ENCODE measurements at regions not wholly inside any gene's neighbourhood (a gene's known extent, or its start where the extent isn't known, plus 50 kb on each side); places are given as distances from the start of the nearest gene placed in this dataset.
"Not testable (repeated sequence)": the region's sequence is repeated elsewhere in the genome, so short reads cannot be mapped to it uniquely, and the experiment has no call there.

DNA sequence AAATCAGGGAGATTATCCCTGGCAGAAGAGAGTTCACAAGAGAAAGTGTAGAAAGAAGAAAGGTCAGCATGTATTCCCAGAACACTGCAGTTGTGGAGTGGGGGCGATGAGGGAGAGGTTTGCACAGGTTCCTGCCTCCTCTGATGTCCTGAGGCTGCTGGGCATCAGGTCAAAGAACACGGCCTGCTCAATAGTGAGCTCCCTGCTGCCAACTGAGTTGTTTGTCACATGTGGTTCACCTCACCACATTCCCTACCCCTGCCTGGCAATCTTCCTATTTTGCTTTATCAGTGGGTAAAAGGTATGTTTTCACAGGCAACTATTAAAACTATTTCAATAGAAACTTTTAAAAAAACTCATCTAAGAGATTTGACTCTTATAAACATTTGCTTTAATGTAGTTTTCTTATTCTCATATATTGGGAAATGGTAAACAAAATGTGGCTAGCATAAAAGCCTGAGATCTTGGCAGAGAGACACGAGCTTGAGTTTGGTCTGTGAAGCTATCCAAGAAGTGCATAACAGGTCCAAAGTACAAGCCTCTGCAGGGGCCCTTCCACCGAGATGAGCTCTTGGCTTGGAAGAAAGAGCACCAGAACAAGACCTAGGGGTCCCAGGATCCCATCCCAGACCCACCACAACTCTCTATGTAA lies 123.9 kb upstream of the SRD5A2 start:
- Mint-ChIP-seq H3K27ac (no peak overlapping the region), H3K9me3 (peaks cover 15 to 43% of the 10 kb centered on the region in 2 donors), H3K4me1 (no peaks in the 10 kb centered on the region), H3K27me3 (peaks cover 9% of the 10 kb centered on the region), H3K4me3 (no peak overlapping the region)
- DNase-seq, result no peak
- ATAC-seq, result no peak

DNA sequence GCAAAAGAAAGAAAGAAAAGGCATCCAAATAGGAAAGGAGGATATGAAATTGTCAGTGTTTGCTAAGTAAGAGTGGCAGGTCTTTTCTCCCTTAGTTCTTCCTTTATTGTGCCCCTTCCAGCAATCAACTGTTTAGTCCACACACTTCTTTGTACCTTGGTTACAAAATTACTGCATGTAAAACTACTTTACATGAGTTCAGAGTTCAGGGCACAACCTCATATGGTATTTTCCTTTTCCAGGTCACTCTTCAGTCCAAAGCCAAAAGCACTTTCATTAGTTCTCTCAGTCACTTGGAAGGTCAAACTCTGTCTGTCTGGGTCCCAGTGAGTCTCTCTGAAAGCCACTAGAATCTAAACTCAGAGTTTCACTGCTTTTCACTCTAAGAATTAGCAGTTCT lies 122.5 kb upstream of the SRD5A2 start:
- Mint-ChIP-seq H3K4me1 (no peaks in the 10 kb centered on the region), H3K4me3 (no peak overlapping the region), H3K9me3 (peaks cover 28 to 56% of the 10 kb centered on the region in 2 donors), H3K27me3 (peaks cover 9% of the 10 kb centered on the region), H3K27ac (no peak overlapping the region)
- ATAC-seq, result no peak
- no peak for DNase-seq

DNA sequence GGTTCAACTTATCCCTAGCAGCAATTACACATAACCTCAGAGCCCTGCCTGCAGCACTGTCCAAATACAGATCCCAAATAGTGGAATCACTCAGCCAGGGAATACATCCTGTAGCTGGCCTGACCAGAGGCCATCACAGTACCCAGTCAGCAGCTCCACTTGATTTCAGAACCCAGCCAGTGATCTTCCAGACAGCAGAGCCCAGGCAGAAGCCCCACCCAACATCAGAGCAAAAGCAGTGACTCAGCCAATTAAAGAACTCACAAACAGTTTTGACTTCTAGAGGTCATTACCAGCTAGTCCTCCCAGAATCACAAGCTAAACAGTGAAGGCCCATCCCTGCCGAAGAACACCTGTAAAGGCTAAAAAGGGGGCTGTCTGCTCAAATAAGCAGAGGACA lies 118.0 kb upstream of the SRD5A2 start:
- Mint-ChIP-seq H3K27me3 (peaks cover 5% of the 10 kb centered on the region), H3K27ac (no peak overlapping the region), H3K4me1 (no peaks in the 10 kb centered on the region), H3K4me3 (no peak overlapping the region), H3K9me3 (peaks cover 50 to 84% of the 10 kb centered on the region in 2 donors)
- ATAC-seq, result no peak
- DNase-seq, result no peak

DNA sequence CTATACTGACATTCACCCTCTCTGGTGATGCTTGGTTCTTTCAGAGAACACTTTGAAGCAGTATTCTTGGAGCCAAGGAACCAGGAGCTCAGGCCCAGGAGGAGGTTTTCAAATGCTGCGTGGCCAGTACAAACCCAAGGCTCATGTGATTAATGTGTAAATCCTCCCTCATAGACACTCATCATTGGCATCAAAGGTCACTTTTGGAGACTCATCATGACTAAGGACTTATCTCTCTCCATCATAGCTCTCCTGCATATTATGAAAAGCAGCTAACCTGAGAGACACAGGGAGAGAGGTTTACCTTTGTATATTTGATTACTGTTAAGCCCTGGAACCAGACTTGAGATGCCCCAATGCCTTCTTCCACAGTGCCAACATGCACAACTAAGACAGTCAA lies 115.3 kb upstream of the SRD5A2 start:
- no peak overlapping the region for H3K27ac Mint-ChIP-seq
- DNase-seq, result no peak
- ATAC-seq, result no peak
- no peaks in the 10 kb centered on the region for H3K27me3 Mint-ChIP-seq
- H3K4me3 Mint-ChIP-seq, result no peak overlapping the region
- H3K4me1 Mint-ChIP-seq, result no peaks in the 10 kb centered on the region
- H3K9me3 Mint-ChIP-seq, result peaks cover 51 to 80% of the 10 kb centered on the region in 2 donors

DNA sequence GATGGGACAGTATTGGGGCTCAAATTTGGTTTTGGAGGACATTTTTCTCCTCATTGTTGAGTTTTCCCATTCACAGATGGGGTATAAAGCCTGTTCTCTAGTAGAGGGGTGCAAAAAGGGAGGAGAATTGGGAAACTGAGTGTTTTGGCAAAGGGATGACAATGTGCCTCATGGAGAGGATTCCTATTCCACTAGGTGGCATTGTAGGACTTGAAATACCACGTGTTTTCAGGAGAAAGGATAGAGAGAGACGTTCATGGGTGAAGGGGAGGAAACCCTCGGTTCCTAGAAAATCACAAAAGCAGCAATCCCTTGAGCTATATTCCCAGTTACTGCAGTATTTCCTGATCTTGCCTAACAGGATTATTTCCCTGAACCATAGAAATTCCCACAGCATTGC lies 113.7 kb upstream of the SRD5A2 start:
- Mint-ChIP-seq H3K4me1 (no peaks in the 10 kb centered on the region), H3K4me3 (no peak overlapping the region), H3K9me3 (peaks cover 44 to 65% of the 10 kb centered on the region in 2 donors), H3K27me3 (no peaks in the 10 kb centered on the region), H3K27ac (no peak overlapping the region)
- DNase-seq (no peak), ATAC-seq (no peak)

DNA sequence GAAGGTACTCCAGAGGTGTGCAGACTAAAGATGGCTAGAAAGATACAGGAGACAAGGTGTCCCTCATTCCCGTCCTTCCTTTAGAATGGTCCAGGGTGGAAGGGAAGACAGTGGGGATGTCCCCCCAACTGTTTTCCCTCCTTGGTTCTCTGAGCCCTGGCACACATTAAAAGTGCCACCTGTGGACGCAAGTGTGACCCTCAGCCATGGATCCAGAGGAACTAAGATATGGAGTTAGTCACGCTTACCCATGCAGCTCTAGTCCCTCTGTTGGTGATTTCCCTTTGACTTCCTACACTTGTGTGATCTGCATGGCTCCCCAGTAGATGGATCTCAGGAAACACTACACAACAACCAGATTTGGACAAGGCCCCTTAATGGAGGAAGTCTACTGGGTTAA lies 113.1 kb upstream of the SRD5A2 start:
- no peak for ATAC-seq
- H3K27me3 Mint-ChIP-seq, result no peaks in the 10 kb centered on the region
- H3K27ac Mint-ChIP-seq, result no peak overlapping the region
- H3K4me1 Mint-ChIP-seq, result no peaks in the 10 kb centered on the region
- peaks cover 42 to 64% of the 10 kb centered on the region in 2 donors for H3K9me3 Mint-ChIP-seq
- no peak for DNase-seq
- H3K4me3 Mint-ChIP-seq, result no peak overlapping the region

DNA sequence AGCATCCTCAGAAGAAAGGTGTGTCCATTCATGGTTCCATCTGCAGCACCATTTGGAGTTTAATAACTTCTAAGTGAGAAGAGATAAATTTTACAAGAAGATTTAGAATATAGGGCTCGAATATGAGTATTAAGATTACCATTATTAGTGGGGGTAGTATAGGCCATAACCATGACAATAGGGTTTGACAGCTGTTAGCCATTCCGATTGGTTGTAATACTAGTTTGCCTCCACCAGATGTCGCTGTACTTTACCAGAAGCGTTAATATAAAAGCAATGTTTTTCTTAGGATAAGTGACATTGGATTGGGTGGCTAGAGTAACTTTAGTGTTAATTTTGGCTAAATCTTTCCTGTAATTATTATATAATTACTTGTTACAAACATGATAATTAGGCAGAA lies 107.5 kb upstream of the SRD5A2 start:
- no peak for ATAC-seq
- no peaks in the 10 kb centered on the region for H3K4me1 Mint-ChIP-seq
- peaks cover 23 to 39% of the 10 kb centered on the region in 2 donors for H3K9me3 Mint-ChIP-seq
- H3K4me3 Mint-ChIP-seq, result no peak overlapping the region
- H3K27ac Mint-ChIP-seq, result no peak overlapping the region
- no peak for DNase-seq
- peaks cover 12% of the 10 kb centered on the region for H3K27me3 Mint-ChIP-seq

DNA sequence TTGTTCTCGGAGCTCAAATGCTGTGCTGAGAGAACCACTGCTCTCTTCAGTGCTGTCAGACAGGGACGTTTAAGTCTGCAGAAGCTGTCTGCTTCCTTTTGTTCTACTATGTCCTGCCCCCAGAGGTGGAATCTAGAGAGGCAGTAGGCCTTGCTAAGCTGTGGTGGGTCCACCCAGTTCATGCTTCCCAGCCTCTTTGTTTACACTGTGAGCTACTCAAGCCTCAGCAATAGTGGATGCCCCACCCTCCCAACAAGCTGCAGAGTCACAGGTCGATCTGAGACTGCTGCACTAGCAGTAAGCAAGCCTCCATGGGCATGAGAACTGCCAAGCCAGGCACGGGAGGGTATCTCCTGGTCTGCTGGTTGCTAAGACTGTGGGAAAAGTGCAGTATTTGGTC lies 102.8 kb upstream of the SRD5A2 start:
- DNase-seq, H3K4me1 Mint-ChIP-seq, H3K27ac Mint-ChIP-seq, ATAC-seq, H3K4me3 Mint-ChIP-seq: not testable (repeated sequence)
- Mint-ChIP-seq H3K27me3 (peaks cover 12% of the 10 kb centered on the region), H3K9me3 (peaks cover 30 to 56% of the 10 kb centered on the region in 2 donors)

DNA sequence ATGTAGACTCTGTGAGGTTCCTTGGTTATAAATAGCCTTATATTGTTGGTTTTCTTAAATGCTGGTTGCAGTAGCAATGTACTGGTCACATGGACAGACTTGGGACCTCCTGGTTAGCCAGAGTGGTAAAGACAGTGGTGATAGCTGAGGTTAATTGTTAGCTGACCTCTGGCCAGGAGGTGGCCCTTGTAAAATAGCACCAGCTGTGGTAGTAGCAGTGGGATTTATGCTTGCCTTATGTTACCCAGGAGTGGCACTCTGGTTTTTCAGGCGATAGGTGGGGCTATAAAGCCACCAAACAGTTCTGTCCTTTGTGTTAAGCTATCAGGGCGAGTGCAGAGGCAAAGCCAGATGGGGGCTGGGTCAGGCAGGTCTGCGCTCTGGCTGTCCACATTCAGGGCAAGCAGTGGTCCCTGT lies 94.8 kb upstream of the SRD5A2 start:
- no peak overlapping the region for H3K4me3 Mint-ChIP-seq
- no peak overlapping the region for H3K27ac Mint-ChIP-seq
- ATAC-seq (no peak), DNase-seq (no peak)
- no peaks in the 10 kb centered on the region for H3K4me1 Mint-ChIP-seq
- no peaks in the 10 kb centered on the region for H3K27me3 Mint-ChIP-seq
- peaks cover 33 to 70% of the 10 kb centered on the region in 2 donors for H3K9me3 Mint-ChIP-seq

DNA sequence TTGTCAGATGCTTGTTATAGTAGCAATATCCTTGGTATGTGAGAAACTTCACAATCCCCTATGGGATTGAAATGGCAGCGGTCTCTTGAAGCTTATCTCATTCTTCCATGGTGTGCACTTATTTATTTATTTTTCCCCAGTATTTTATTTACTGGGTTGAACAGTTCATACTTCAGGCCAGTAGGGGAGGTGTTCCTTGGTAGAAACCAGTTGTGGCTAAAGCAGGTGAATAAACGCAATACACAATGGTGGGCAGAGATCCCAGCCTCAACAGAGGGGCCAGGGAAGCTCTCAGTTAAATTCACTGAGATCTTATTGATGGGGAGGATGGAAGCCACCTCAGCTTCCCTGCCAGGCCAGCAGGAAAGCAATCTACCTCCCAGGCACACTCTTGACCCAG lies 93.7 kb upstream of the SRD5A2 start:
- no peak overlapping the region for H3K27ac Mint-ChIP-seq
- no peak overlapping the region for H3K4me3 Mint-ChIP-seq
- ATAC-seq, result no peak
- H3K9me3 Mint-ChIP-seq, result peaks cover 32 to 70% of the 10 kb centered on the region in 2 donors
- H3K4me1 Mint-ChIP-seq, result no peaks in the 10 kb centered on the region
- H3K27me3 Mint-ChIP-seq, result no peaks in the 10 kb centered on the region
- DNase-seq, result no peak

DNA sequence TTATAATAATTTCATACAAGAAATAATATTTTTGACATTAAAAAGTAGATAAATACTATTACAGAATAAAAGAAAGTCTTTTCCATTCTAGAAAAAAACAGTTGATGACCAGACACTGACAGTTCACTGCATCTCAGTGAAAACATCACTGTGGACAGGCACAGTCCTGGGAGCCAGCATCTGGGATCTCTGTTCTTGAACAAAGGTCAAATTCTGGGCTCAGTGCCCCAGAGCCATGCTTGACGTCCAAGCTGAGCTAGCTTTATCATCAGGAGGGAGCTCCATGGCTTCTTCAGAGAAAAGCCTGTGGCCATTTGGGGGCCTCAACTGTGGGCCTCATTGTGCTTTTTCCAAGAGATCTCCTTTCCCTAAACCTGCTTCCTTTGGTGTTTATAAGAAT lies 86.1 kb upstream of the SRD5A2 start:
- H3K9me3 Mint-ChIP-seq, result peaks cover 8 to 26% of the 10 kb centered on the region in 2 donors
- H3K27ac Mint-ChIP-seq, result no peak overlapping the region
- no peak for ATAC-seq
- H3K4me1 Mint-ChIP-seq, result no peaks in the 10 kb centered on the region
- H3K4me3 Mint-ChIP-seq, result no peak overlapping the region
- DNase-seq, result no peak
- H3K27me3 Mint-ChIP-seq, result no peaks in the 10 kb centered on the region

DNA sequence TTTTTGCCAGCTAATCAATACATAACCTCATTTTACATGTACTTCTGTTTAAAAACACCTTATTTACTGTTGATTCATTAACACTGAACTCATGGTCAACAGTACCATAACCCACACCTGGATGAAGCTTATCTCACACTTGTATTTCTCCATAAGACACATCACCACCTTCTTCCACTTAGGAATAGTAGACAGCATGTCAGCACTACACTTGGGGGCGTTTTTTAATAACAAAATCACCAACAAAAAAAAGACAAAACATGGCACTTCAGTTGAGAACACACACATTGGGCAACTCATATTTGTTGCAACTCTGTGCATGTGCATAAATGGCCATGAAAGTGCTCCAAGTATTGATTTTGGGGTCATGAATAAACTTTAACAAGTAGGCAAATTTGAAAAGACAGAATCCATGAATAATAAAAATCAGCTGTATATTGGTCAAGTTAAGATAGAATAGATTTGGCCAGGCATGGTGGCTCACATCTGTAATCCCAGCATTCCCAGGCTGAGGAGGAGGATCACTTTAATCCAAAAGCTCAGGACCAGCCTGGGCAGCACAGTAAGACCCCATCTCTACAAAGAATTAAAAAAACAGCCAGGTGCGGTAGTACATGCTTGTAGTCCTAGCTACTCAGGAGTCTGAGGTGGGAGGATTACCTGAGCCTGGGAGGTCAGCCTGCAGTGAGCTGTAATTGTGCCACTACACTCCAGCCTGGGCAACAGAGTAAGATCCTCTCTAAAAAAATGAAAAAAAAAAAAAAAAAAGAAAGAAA lies 84.4 kb upstream of the SRD5A2 start:
- H3K4me1 Mint-ChIP-seq, result no peaks in the 10 kb centered on the region
- ATAC-seq, result no peak
- no peak for DNase-seq
- no peak overlapping the region for H3K4me3 Mint-ChIP-seq
- peaks cover 4 to 9% of the 10 kb centered on the region in 2 donors for H3K9me3 Mint-ChIP-seq
- no peaks in the 10 kb centered on the region for H3K27me3 Mint-ChIP-seq
- H3K27ac Mint-ChIP-seq, result no peak overlapping the region

DNA sequence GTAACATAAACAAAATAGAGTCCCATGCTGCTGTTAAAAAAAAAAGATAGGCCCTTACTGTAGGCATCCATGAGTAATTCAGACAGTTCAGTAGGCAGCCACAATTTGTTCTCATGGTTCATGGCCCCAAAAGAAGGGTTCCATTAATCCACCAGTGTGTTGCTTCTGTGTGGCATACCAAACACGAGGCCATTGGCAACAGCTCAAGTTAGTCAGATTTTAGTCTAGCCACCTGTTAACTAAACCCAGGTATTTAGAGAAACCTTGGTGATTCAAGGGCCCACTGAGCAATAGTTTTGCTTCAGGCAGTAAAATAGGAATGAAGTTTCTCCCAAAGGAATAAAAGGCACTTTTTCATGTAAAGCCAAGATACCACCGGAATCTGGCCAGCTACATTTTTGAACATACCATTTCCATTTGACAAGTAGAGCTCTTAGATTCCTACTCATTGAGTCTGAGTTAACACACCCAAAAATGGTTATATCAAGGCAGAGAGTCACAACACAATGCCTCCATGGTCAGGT lies 80.1 kb upstream of the SRD5A2 start:
- Mint-ChIP-seq H3K4me1 (no peaks in the 10 kb centered on the region), H3K9me3 (no peaks in the 10 kb centered on the region), H3K27ac (no peak overlapping the region), H3K27me3 (peaks cover 18% of the 10 kb centered on the region), H3K4me3 (no peak overlapping the region)
- no peak for DNase-seq
- ATAC-seq, result no peak

DNA sequence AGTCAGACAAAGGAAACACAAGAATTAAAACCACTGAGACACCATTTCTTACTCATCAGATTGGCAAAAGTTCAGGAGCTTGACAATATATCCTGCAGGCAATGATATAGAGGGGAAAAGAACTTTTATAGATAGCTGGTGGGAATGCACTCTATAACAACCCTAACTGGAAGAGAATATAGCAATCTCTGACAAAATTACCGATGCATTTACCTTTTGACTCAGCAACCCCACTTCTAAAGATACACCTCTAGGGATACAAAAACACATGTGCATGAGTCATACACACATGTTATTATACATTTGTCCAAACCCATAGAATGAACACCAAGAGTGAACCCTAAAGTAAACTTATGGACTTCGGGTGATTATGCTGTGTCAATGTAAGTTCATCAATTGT lies 79.4 kb upstream of the SRD5A2 start:
- H3K27ac Mint-ChIP-seq, result no peak overlapping the region

DNA sequence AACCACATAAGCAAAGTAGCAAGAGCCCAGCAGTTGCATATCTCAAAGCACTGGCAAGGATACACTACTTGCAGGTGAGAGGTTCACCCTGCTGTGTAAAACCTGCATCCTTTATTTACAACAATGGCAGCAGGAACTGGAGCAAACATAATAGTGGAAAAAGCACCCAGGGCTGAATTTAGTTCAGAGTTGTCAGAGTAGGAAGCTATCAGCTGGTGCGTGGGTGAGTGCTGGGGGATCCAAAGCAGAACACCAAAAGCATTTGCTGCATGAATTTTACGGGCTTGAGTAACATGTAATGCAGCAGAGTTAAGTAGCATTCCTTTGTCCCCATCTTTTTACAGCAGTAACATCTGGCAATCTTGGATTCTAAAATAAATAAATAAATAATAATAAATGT lies 73.5 kb upstream of the SRD5A2 start:
- Mint-ChIP-seq H3K9me3 (no peaks in the 10 kb centered on the region), H3K4me3 (no peak overlapping the region), H3K27ac (no peak overlapping the region), H3K4me1 (no peaks in the 10 kb centered on the region), H3K27me3 (peaks cover 32% of the 10 kb centered on the region)
- ATAC-seq, result no peak
- DNase-seq, result no peak

More for the DNA sequence above, 79.4 kb upstream of the SRD5A2 start:
- no peaks in the 10 kb centered on the region for H3K9me3 Mint-ChIP-seq
- DNase-seq (no peak), ATAC-seq (no peak)
- H3K27me3 Mint-ChIP-seq, result peaks cover 18% of the 10 kb centered on the region
- H3K4me3 Mint-ChIP-seq, result no peak overlapping the region
- no peaks in the 10 kb centered on the region for H3K4me1 Mint-ChIP-seq

DNA sequence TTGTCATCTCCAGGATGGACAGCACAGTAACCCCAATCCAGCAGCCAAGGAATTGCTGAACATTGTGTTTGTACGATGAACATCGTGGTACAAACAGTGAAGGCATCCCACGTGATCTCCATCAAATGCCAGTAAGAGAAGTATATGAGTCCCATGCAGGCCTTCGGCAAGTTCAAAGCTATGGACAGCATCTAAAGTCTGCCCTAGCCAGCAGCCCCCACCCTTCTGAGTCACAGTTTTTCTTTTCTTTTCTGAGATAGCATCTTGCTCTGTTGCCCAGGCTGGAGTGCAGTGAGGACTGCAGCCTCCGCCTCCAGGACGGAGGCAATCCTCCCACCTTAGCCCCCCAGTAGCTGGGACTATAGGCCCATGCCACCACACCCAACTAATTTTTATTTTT lies 71.0 kb upstream of the SRD5A2 start:
- DNase-seq (no peak), ATAC-seq (no peak)
- Mint-ChIP-seq H3K27ac (no peak overlapping the region), H3K27me3 (peaks cover 17% of the 10 kb centered on the region), H3K4me1 (no peaks in the 10 kb centered on the region), H3K4me3 (no peak overlapping the region), H3K9me3 (no peaks in the 10 kb centered on the region)
